HG03457 (cell line): ENCODE measurements at regions not wholly inside any gene's neighbourhood (a gene's known extent, or its start where the extent isn't known, plus 50 kb on each side); places are given as distances from the start of the nearest gene placed in this dataset.

ENCODE experiments used
- ATAC-seq: cut with Tn5 transposase; IDR thresholded peaks from one replicate; pipeline ENCODE4 v1.9.1; 2021; ENCODE audit warnings: moderate number of reproducible peaks; ENCODE audit not compliant: unreplicated experiment

DNA sequence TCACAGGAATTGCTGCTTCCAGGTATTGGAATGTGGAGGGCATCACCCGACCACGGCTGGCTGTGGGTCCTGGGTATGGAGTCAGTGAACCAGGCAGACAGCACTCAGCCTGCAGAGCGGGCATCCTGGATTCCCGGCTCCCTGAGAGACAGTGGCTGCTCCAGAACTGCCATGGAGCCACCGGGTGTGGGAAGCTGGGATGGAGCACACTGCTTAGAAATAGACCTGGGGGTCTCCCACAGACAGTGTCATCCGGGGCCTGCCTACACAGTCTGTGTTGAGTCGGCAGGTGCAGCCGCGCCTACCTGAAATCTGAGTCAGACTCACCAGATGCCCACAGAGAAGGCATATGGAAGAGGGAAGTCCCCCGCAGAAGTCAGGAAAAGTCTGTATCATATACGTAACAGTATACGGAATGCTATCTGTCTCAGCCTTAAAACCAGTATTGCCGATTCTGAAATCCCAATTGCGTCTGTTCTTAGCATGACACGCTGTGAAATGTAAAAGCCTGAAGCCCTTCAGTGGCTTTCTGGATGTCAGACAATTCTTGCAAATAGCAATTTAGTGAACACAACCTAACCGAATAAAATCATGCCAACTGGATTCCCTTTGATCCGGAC lies 509.7 kb upstream of the MYT1L start:
- ATAC-seq: no peak

DNA sequence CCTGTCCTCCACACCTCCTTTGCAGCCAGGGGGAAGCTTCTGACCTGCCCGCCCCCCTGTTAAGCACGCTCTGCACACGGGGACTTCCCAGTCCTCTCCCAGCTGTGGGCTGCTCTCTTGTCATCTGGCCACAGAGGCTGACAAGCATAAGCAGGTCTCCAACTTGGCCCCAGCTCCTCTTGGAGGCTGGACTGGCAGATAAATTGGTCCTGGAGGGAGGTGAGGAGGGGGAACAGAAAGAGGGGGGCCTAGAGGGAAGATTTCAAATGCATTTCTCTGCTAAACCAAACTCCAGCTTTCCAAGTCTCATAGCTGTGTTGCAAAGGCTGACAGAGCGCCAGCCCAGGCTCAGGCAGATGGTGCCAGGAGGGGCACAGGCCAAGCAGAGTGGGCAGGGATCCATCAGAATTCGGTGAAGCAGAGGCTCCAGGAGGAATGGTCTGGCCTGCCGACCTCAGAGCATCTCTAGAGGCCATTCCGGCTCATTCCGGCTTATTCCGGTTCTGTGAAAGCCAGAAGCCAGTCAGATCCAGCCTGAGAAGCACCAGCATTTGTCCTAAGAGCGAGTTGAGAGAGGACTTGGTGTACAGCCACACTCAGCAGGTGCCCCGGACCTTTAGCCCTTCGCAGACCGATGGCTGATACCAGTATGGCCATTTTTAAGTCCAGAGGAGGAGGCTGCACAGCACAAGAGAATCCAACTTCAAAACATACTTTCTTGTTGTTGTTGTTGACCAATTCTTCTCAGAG lies 508.9 kb upstream of the MYT1L start:
- ATAC-seq: no peak

DNA sequence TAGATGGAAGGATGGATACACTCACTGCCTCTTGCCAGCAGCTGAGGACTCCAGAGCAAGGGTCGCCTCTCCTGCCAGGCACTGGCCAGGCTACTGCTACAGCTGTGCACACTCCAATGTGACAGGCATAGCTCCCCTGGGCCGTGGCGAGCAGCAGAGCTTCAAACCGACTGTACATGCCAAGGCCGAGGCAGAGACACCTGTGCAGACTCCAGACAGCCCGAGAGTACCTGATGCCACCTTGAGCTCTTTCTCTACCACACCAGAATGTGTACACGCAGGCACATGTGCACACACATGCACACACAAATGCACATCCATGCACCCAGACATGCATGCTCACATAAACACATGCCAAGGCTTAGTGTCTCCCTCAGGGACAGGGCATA lies 508.3 kb upstream of the MYT1L start:
- ATAC-seq: no peak

DNA sequence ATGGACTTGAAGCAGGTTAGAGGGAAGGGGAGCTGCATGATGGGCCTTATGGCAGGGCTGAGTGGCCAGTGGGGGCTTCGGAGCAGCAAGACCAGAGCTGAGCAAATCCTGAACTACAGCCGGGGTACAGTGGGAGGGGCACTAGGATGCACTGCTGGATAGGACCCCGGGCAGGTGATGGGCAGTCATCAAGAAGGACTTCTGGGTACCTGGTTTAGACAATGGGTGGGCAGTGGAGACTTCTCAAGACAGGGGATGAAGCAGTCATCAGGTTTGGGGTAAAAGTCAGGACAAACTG lies 507.4 kb upstream of the MYT1L start:
- ATAC-seq: no peak

DNA sequence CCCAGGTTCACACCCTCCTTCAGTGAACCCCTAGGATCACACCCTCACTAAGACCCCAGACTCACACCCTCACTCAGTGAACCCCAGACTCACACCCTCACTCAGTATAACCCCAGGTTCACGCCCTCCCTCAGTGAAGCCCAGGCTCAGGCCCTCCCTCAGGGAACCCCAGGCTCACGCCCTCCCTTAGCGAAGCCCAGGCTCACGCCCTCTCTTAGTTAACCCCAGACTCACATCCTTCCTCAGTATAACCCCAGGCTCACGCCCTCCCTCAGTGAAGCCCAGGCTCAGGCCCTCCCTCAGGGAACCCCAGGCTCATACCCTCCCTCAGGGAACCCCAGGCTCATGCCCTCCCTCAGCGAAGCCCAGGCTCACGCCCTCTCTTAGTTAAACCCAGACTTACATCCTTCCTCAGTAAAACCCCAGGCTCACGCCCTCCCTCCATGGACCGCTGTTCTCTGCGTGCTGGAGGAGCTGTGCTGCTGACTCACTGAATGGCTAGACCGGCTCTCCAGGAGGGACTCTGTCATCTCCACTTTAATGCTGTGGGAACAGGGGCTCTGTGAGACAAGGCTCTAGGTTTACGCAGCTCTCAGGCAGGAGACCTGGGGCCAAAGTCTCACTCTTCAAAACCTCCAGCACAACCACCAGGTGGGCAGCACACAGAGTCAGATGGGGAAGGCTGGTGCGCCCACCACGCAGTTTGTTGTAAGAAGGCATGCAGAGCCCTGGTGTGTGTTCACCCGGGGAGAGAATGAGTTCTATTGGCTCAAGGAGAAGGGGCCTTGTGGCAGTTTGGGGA lies 506.9 kb upstream of the MYT1L start:
- no peak for ATAC-seq

DNA sequence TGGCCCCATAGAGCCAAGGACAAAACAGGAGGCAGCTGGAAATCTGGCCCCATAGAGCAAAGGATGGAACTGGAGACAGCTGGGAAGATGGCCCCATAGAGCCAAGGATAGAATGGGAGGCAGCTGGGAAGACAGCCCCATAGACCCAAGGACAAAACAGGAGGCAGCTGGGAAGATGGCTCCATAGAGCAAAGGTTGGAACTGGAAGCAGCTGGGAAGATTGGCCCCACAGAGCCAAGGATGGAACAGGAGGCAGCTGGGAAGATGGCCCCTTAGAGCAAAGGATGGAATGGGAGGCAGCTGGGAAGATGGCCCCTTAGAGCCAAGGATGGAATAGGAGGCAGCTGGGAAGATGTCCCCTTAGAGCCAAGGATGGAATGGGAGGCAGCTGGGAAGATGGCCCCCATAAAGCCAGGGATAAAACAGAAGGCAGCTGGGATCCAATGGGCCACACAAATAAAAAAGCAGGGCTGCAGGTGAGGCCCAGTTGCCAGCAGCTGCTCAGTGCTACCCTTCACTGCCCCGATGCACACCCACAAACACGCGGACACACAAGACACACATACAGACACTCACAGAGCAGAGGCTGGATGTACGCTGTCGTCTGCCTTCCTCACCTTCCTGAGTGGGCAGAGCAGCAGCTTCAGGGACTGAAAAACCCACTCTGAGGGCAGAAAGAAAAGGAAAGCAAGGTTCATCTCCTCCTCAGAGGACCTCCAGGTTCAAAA lies 505.4 kb upstream of the MYT1L start:
- no peak for ATAC-seq

DNA sequence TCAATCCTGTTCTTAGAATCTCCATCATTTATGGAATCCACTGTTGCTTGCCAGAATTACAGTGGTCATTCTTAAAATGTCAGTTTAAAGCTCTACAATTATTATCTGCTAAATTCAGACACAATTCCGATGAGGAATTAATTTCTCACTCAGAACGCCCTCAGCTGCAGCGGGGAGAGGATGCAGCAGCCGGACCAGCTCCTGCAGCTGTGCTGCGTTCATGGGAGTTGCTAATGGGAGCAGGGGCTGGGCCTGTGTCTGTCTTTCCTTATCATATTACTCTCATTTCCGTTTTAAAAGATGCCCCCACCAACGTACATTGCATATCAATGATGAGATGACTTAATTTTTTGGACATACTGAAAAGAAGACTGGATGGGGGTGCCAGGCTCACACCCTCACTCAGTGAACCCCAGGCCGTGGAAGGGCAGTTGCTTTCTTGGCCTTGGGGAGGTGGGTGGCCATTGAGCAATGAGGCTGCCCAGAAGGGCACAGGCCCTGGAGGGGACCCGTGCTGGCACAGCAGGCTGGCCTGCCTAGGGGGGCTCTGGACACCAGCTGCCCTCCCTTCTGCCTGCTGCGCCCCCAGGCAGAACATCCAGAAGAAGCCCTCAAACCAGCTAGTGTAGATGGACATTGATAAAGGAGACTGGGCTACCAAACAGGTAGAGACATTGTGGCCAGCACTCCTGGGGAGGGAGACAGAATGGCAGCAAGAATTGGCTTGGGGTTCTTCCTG lies 503.6 kb upstream of the MYT1L start:
- ATAC-seq: no peak

DNA sequence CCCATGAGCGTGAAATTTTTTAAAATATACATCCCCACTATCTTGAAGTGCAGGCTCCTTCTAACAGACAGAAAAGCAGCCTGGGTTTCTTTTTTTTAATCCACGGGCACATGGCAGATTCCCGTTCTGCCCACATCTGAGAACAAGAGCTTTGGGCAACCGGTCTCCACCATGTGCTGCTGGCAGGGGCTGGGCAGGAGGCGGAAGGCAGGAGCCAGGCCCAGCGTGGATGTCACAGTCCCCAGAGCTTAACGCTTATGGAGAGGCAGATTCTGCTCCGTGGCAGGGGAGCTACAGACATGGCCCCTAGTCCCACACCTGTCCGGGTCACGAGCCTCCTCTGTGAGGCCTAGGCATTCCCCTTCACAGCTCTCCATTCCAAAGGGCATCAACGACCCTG lies 503.0 kb upstream of the MYT1L start:
- ATAC-seq: no peak

DNA sequence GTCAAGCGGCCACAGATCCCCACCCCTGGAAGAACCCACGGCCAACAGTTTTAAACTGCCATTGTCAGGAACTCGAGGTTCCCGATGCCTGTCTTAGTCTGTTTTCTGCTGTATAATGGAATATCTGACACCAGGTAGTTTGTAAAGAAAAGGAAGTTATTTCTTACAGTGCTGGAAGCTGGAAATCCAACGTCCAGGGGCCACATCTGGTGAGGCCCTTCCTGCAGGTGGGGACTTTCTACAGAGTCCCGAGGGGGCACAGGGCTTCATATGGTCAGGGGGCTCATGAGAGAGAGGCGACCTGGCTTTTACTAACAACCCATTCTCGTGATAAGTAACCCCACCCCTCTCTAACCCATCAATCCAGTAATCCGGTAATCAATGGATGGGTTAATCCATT lies 501.6 kb upstream of the MYT1L start:
- ATAC-seq: no peak

DNA sequence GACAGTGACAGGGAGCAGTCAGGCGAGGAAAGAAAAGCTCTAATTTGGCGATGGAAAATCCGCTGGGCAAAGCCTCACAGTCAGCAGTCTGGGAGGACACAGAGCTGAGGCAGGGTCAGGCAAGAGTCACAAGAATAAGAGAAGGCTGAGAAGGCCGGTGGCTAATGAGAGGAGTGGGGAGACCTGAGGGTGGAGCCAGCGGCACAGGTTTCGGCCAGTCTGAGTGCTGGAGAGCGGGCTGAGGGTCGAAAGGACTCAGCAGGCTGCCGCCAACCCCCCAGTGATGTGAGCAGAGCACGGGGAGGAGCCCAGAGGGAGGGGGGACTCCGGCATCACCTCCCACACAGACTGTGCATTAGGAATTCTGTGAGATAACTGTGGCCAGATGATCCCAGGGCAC lies 500.6 kb upstream of the MYT1L start:
- no peak for ATAC-seq

DNA sequence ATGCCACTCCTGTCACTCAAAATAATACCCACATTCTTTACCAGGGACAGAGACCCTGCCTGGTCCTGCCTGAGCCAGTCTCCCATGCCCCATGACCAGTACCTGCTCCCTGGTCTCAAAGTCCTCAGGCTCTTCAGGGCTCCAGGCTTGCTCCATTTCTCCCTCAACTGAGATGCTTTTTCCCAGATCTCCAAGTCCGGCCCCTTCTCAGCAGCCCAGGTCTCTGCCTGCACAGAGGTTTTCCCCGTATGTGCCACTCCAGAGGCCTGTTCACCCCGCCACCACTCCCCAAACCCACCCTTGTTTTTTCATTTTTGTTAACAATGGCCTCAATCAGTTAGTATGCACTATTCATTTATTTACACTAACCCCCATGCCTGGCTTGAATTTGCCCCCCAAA lies 499.5 kb upstream of the MYT1L start:
- ATAC-seq: no peak

DNA sequence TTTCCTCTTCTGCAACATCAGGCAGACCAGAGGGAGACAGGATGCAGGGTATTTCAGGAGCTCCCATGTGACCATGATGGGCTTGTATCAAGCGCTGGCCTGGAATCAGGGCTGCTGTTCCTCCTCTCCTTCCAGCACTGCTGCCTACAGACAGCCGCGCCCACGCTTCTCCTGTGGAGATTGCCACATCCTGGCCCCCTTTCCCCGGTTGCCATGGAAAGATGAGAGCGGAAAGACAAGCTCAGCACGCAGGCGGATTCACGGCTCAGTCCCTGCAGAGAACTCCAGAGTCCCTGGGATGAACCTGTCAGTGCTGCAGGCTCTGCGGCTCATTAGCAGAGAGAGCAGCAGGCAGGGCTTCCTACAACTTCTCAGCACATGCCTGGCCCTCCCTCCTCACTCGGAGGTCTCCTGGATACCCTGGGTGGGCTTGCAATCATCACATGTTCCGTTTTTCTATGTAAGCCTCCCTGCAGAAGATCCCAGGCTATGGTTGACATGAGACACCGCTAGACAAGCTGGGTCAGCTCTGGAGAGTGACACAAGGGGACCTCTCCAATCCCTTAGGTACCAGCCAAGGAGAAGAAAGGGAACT lies 497.8 kb upstream of the MYT1L start:
- ATAC-seq: no peak

DNA sequence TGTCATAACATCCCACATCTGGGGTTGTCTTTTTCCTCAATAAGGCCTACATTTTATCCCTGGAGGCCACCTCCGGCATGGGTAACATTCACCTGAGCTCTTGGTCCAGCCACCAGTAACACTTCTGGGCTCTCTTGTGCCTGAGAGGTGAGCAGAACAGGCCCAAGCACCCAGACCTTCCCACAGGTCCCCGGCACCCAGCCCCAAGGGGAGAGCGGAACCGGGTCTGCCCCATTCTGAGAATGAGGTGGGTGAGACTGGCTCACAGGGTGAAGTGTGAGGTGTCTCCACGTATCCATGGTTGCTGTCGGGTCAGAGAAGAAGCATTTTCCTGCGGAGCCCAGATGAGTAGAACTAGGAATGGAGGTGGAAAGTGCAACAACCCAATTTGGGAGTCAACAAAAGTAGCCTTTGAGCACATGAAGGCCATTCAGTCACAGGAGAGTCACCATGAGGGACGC lies 496.7 kb upstream of the MYT1L start:
- ATAC-seq: no peak

DNA sequence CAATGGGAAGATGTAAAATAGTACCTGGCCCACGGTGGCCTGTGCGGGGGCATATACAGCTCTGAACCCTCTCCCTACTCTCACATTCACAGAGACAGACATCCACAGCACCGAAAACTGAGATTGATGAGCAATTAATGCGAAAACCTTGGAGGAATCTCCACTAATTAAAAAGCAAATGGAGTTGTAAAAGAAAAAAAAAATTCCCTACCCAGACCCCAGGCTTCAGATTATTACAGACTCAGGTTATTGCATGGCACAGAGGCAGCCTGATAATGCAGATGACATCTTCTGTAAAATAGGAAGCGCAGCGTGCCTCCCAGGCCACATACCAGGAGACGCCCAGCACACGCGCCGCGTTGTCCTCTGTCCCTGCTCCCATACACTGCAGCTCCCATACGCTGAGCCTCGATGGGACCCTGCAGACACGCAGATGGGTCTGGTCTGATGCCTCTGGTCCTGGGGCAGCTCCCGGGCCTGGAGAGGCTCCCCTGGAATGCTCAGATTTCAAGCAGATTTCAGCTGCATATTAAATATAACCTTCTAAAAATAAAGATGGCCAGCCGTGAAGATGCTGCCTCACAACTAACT lies 496.1 kb upstream of the MYT1L start:
- no peak for ATAC-seq

DNA sequence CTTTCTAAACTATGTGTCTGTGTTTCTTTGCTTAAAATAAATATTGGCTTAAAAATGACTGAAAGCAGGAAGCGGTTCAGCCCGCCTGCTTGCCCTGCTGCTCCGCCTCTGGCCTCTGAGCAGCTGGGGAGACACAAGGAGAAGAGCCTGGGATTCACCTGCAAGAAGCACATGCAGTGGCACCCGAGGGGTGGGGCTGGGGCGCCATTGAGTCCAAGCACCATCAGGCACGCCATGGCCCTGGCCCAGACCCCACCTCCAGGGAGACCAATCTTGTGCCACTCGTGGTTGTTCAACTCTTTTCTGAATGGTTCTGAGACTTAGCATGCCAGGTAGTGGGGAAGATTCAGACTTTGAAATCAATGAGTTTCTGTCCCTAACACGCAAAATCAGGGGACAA lies 495.5 kb upstream of the MYT1L start:
- no peak for ATAC-seq

DNA sequence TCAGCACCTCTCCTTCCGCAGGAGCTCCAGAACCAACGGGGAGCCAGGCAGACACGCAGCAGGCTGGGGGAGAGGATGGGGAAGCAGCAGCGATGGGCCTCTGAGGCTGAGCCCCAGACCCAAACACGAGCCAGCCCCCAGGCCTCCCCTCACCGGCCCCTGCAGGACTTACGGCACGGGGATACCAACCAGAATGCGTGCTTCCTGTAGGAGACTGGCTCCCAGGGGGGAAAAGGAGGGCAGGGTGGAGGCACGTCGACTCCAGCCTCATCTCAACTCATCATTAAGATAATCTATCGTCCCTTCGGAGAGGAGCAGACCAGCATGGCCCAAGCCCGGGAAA lies 495.1 kb upstream of the MYT1L start:
- no peak for ATAC-seq

DNA sequence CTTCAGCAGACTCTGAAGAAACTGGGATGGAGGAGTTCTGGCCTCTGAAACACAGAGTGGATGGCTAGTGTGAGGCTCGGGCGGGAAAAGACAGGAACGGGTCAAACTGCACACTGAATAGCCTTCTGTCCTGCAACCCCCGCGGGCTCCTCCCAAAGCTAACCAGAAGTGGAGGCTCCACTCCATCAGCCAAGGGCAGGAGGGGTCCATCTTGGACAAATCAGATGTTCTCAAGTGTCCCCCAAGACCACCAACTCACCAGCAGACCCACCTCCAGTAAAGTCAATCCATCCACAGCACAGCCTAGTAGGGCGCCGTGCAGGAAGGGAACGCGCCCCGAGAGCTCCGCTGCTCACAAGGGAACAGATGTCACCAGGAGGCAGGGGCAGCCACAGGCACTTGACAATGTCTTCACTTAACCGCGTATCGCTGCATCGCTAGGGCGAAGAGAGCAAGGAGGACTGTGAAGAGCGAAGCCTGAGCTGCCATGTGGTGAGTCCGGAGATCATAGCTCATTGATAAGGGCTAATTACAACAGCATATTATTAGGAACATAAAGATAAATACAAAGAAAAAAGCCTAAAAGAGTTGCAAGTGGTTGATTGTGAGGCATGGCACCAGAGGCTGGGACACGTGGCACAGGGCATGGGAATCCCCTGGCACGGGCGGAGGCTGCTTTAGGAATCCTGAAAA lies 494.6 kb upstream of the MYT1L start:
- no peak for ATAC-seq

DNA sequence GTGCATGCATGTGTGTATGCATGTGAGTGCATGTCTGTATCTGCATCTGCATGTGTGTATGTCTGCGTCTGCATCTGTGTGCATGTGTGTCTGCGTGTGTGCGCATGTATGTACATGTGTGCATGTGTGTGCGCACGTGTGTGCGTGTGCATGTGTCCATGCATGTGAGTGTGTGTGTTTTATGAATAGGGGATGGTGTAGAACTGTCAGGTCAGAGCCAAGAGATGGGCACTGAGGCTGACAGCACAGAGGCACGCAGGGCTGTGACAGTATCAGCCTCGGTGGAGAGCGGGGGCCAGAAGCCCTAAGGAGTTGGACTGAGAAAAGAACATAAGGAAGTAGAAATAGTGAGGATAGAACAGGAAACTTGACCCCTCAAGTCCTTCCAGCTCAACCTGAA lies 494.0 kb upstream of the MYT1L start:
- ATAC-seq: no peak

DNA sequence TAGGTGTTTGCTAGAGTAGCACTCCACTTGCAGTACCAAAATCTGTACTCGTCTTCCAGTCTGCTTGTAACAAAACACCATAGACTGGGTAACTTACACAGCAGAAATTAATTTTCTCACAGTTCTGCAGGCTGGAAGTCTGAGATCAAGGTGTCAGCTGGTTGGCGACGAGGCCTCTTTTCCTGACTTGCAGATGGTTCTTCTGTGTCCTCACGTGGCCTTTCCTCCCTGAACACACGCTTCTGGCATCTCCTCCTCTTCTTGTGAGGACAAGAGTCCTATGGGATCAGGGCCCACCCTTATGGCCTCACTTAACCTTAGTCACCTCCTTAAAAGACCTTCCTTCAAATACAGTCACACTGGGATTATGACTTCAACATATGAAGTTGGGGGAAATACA lies 493.5 kb upstream of the MYT1L start:
- no peak for ATAC-seq
